ENCODE measurements at regions not wholly inside any gene's neighbourhood (a gene's known extent, or its start where the extent isn't known, plus 50 kb on each side); places are given as distances from the start of the nearest gene placed in this dataset.
A peak's percentile ranks its signal among the peaks of the same experiment; 100 is the strongest.
"Not testable (repeated sequence)": the region's sequence is repeated elsewhere in the genome, so short reads cannot be mapped to it uniquely, and the experiment has no call there.

- no peak for DNase-seq (ENCODE audit: low spot score)
Measured at GRCh38 chr10:33506838-33507661, 172.6 kb upstream of the NRP1 start.

- DNase-seq (ENCODE audit: low spot score) = no peak
Measured at GRCh38 chr10:33506391-33506790, 171.9 kb upstream of the NRP1 start.

- no peak for DNase-seq (ENCODE audit: low spot score)
Measured at GRCh38 chr10:33501161-33501560, 166.7 kb upstream of the NRP1 start.

GRCh38 chr10:33498391-33498891 lies 164.0 kb upstream of the NRP1 start:
- no peak for DNase-seq (ENCODE audit: low spot score)

GRCh38 chr10:33497338-33497737 lies 162.9 kb upstream of the NRP1 start:
- no peak for DNase-seq (ENCODE audit: low spot score)

- no peak for DNase-seq (ENCODE audit: low spot score)
Measured at GRCh38 chr10:33496096-33496495, 161.6 kb upstream of the NRP1 start.

- DNase-seq (ENCODE audit: low spot score) = no peak
Measured at GRCh38 chr10:33494694-33495265, 160.3 kb upstream of the NRP1 start.

GRCh38 chr10:33493978-33494377 lies 159.5 kb upstream of the NRP1 start:
- no peak for DNase-seq (ENCODE audit: low spot score)

GRCh38 chr10:33493497-33493896 lies 159.0 kb upstream of the NRP1 start:
- no peak for DNase-seq (ENCODE audit: low spot score)

GRCh38 chr10:33492701-33493345 lies 158.4 kb upstream of the NRP1 start:
- DNase-seq (ENCODE audit: low spot score) = no peak

- no peak for DNase-seq (ENCODE audit: low spot score)
Measured at GRCh38 chr10:33489501-33490176, 155.2 kb upstream of the NRP1 start.

- peak; percentile 17 for DNase-seq (ENCODE audit: low spot score)
Measured at GRCh38 chr10:33487014-33487776, 152.7 kb upstream of the NRP1 start.

GRCh38 chr10:33485276-33485675 lies 150.8 kb upstream of the NRP1 start:
- DNase-seq (ENCODE audit: low spot score) = no peak

- no peak for DNase-seq (ENCODE audit: low spot score)
Measured at GRCh38 chr10:33484787-33485186, 150.3 kb upstream of the NRP1 start.

- DNase-seq (ENCODE audit: low spot score) = no peak
Measured at GRCh38 chr10:33483816-33484190, 149.3 kb upstream of the NRP1 start.

- no peak for DNase-seq (ENCODE audit: low spot score)
Measured at GRCh38 chr10:33483124-33483815, 148.8 kb upstream of the NRP1 start.

- DNase-seq (ENCODE audit: low spot score) = no peak
Measured at GRCh38 chr10:33482486-33482885, 148.0 kb upstream of the NRP1 start.

- no peak for DNase-seq (ENCODE audit: low spot score)
Measured at GRCh38 chr10:33481184-33481583, 146.7 kb upstream of the NRP1 start.

GRCh38 chr10:33480417-33480816 lies 145.9 kb upstream of the NRP1 start:
- DNase-seq (ENCODE audit: low spot score) = not testable (repeated sequence)

GRCh38 chr10:33478675-33479125 lies 144.2 kb upstream of the NRP1 start:
- DNase-seq (ENCODE audit: low spot score) = no peak

All from A172 (cell line).